GM21786 (cell line): ENCODE measurements at regions not wholly inside any gene's neighbourhood (a gene's known extent, or its start where the extent isn't known, plus 50 kb on each side); places are given as distances from the start of the nearest gene placed in this dataset.

Experiments
- ATAC-seq: cut with Tn5 transposase; IDR thresholded peaks from one replicate; pipeline ENCODE4 v1.9.1; 2021; ENCODE audit not compliant: unreplicated experiment

- ATAC-seq: no peak
Observed at GRCh38 chr22:48886604-48887393, 940.9 kb downstream of the BRD1 start.

DNA sequence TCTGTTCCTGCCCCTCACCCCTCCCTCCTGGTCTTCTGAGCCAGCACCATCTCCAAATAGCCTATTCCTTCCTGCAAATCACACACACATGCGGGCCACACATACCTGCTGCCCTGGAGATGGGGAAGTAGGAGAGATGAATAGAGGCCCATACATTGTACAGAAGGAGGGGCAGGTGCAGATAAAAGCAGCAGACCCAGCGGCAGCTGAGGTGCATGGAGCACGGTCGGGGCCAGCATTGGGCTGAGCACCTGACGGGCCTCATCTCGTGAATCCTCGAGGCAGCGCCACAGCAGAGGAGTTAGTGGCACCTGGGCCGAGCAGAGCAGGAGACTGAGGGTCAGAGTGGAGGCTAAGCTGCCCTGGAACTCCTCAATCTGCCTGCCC lies 941.8 kb downstream of the BRD1 start:
- ATAC-seq: no peak

DNA sequence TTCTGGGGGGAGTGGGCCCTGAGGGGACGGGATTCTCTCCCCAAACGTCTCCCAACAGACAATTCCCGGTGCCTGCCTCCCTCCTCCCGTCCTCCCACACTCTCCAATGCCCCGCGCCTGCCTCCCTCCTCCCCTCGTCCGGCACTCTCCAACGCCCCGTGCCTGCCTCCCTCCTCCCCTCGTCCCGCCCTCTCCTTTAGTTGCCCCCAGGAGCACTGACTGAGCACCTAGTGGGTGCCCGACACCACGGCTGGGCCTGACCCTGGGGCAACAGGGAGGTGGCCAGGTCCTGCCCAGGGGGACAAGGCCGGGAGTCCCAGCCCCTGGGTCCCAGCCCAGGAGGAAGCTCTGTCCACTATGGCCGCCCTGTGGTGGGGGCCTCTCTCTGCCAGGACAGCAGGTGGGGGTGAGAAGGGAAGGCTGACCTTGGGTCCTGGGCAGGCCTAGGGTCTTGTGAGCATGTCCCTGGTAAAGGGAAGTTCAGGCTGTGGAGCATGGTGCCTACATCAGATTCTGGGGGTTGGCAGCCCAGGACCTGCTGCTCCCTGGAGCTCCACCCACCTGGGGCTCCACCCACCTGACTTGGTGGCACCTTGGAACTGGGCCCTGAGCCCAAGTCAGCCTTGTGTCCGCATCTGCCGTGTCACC lies 942.3 kb downstream of the BRD1 start:
- no peak for ATAC-seq

GRCh38 chr22:48884786-48885185 lies 942.9 kb downstream of the BRD1 start:
- no peak for ATAC-seq

DNA sequence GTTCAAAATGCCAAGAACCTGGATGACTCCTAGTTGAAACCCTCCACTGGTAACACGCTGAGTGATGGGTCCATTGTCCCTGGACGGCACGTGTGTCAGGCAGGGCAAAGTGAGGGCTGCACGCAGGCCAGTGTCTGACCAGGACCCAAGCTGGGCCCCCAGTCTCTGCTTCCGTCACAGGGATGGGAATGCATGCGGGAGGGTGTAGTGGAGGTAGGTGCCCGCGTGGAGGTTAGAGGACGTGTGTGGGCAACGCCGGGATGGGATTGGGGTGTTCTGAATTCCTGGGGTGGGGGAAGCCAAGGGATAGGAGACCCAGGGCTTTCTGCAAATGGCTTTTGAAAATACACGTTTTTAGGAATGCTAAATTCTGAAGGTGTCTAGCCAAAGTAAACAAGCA lies 943.3 kb downstream of the BRD1 start:
- no peak for ATAC-seq

DNA sequence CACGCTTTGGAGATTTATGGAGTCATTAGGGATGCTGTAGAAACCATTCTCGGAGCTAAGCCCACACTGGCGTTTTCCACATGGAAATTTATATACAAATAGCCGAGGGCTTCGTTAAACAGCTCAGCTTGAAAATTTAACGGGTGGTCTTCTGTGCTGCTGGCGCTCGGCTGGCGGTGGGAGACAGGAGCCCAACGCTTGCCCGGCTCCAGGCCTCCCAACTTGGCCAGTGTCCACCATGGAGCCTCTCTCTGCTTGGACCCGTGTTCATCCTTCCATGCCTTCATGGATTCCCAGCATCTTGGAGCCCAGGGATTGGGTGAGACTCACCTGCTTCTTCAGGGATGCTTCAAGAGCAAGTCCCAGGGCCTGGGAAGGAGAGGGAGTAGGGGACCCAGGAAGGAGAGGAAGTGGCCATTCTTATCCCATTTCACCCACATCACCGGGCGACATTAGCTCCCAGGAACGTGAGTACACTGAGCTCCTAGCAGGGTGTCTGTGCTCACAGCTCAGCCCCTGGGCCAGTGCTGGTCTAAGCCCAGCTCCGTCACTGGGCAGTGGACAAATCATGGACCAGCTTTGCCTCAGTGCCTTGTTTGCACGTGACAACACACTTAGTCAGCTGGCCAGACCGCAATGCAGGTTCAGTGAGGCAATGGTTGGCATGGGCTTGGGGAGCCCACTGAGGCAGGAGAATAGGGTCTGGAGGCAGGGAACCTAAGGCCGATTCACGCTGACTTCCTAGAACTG lies 944.3 kb downstream of the BRD1 start:
- no peak for ATAC-seq

- ATAC-seq: no peak
Observed at GRCh38 chr22:48882636-48883200, 945.0 kb downstream of the BRD1 start.

GRCh38 chr22:48881326-48881980 lies 946.2 kb downstream of the BRD1 start:
- ATAC-seq: no peak

GRCh38 chr22:48880749-48881148 lies 946.9 kb downstream of the BRD1 start:
- no peak for ATAC-seq

GRCh38 chr22:48876951-48877350 lies 950.7 kb downstream of the BRD1 start:
- no peak for ATAC-seq

- ATAC-seq: no peak
Observed at GRCh38 chr22:48874956-48875355, 952.7 kb downstream of the BRD1 start.

- ATAC-seq: no peak
Observed at GRCh38 chr22:48873191-48873520, 954.5 kb downstream of the BRD1 start.

DNA sequence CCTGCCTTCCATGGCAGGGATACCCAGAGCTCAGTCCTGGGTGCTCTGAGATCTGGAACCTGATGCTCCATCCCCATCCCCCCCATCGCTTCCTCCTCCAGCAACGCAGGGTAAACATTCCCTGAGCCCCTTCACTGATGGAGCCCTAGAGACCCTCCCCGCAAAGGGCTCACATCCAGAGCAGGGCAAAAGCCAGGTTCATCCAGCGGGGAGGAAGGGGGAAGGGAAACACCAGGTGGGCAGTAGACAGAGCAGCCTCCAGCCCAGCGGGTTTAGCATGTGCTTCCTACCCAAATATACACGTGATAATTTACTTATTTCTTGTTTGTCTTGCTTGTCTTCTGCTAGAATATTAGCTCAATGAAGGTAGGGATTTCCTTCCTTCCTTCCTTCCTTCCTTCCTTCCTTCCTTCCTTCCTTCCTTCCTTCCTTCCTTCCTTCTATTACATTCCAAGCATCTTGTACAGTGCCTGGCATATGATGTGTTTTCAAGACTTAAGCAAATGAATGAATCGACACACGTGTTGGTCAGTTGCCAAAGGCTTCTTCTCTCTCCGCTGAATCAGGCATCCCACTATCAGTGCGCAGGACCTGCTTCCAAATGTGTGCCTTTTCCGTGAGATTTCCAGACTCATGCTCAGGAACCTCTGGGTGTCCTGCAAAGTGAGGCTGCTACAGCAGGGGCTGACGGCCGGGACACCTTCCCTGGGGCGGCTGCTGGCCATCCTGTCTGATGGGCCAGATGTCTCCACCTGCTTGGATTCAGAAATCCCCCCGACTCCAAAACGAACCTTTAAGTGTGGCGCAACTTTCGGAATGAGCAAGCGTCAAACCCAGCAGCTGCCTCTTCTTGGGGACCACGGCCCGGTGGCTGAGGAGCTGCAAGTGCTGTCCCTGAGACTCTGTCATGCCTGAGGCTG lies 955.1 kb downstream of the BRD1 start:
- ATAC-seq: no peak

GRCh38 chr22:48871176-48871840 lies 956.4 kb downstream of the BRD1 start:
- ATAC-seq: no peak

- no peak for ATAC-seq
Observed at GRCh38 chr22:48870436-48870835, 957.2 kb downstream of the BRD1 start.

GRCh38 chr22:48869788-48870187 lies 957.9 kb downstream of the BRD1 start:
- no peak for ATAC-seq

DNA sequence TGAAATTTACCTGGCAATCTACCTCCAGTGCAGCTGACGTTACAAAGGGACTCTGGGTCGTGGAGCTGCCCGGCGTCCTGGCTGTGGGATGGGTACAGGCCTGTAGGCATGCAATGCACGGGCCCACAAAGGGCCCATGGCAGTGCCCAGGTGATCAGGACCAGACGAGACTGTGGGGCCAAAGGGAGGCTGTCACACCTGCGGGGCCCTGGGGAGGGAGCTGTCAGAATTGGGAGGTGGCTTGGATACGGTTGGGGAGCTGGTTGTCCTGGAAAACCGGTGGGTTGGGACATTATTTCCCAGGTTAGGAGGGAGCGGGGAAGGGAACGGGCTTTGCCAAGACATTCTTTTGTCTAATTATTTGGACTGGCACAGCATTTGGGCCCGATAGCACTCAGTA lies 958.5 kb downstream of the BRD1 start:
- ATAC-seq: no peak

DNA sequence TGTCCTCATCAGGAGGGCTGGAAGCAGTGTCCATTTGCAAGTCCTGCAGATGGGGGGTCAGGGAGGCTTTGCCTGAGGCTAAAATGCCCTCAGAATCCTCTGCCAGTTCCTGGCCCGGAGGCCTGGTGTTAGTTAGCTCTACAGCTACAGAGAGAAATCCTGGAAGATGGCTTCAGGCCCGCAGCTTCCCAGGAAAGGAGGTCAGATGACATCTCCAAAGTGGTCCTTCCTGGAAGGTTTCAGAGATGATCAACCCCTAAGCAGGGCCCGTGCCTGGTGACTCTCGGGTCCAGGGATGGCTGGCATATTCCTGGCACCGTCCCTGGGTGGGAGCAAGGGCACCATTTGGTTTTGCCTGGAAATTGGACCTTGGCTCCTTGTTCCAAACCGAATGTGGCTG lies 959.1 kb downstream of the BRD1 start:
- ATAC-seq: no peak

DNA sequence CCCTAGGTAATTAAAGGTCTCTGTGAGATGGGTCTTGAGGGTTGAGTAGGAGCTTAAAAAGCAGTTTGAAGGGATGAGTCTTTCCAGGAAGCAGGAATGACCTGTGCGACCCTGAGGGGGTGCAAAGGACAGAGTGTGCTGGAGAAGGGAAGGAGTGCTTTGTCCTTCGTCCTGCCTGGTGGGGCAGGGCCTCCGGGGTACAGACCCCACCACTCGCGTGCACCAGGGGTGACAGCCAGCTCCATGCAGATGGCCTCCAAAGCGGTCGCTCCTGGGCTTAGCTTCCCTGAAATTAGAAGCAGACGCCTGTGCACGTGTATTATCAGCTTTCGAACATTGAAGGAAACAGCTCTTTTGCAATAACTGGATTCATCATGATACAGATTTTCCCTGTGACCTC lies 959.8 kb downstream of the BRD1 start:
- ATAC-seq: no peak
